ENCODE measurements at regions not wholly inside any gene's neighbourhood (a gene's known extent, or its start where the extent isn't known, plus 50 kb on each side); places are given as distances from the start of the nearest gene placed in this dataset.
"Not testable (repeated sequence)": the region's sequence is repeated elsewhere in the genome, so short reads cannot be mapped to it uniquely, and the experiment has no call there.

- intact Hi-C loops (cut with DNase I; ENCODE audit: low total_unique reads) = no loop called here
- Histone ChIP-seq H3K36me3 (no peaks in the 10 kb centered on the region), H3K27me3 (replicated peaks in 1 of 7) (no peaks in the 10 kb centered on the region), H3K27ac (no peak overlapping the region), H3K4me1 (no peaks in the 10 kb centered on the region), H3K9me3 (no peaks in the 10 kb centered on the region), H3K4me3 (no peak overlapping the region)
- TF ChIP-seq CTCF (IDR thresholded peaks at IDR 0.05 in 8 of 11, conservative IDR thresholded peaks at IDR 0.05 in 3 of 11) (no peak), POLR2A (IDR thresholded peaks at IDR 0.05) (no peak), POLR2AphosphoS5 (IDR thresholded peaks at IDR 0.05) (no peak)
- 76 to 100% (median 83%) methylated on average over 1 of the region's 1 CpG for WGBS, 5 donors
- no peak for DNase-seq
Measured at GRCh38 chrX:124441971-124442590, 95.7 kb downstream of the SH2D1A start.

- Histone ChIP-seq H3K9me3 (no peaks in the 10 kb centered on the region), H3K4me3 (no peak overlapping the region), H3K36me3 (no peaks in the 10 kb centered on the region), H3K27ac (no peak overlapping the region), H3K27me3 (replicated peaks in 1 of 7) (no peaks in the 10 kb centered on the region), H3K4me1 (no peaks in the 10 kb centered on the region)
- intact Hi-C loops (cut with DNase I; ENCODE audit: low total_unique reads) = no loop called here
- DNase-seq = no peak
- whole genome bisulfite sequencing, 5 donors = 32 to 75% (median 58%) methylated on average over 1 of the region's 1 CpG
- TF ChIP-seq POLR2AphosphoS5 (IDR thresholded peaks at IDR 0.05) = no peak
- no peak for TF ChIP-seq CTCF (IDR thresholded peaks at IDR 0.05 in 8 of 11, conservative IDR thresholded peaks at IDR 0.05 in 3 of 11)
- no peak for TF ChIP-seq POLR2A (IDR thresholded peaks at IDR 0.05)
Measured at GRCh38 chrX:124455966-124456365, 109.6 kb downstream of the SH2D1A start.

- H3K36me3 ChIP-seq; intact Hi-C loops (cut with DNase I; ENCODE audit: low total_unique reads); H3K9me3 ChIP-seq; H3K27ac ChIP-seq; DNase-seq; H3K4me3 ChIP-seq; H3K4me1 ChIP-seq; H3K27me3 ChIP-seq (replicated peaks in 1 of 7): not testable (repeated sequence)
Measured at GRCh38 chrX:124459851-124460250, 113.5 kb downstream of the SH2D1A start.

GRCh38 chrX:124462931-124463330, 116.6 kb downstream of the SH2D1A start:
- DNase-seq = no peak
- TF ChIP-seq CTCF (IDR thresholded peaks at IDR 0.05 in 8 of 11, conservative IDR thresholded peaks at IDR 0.05 in 3 of 11) (no peak), POLR2AphosphoS5 (IDR thresholded peaks at IDR 0.05) (no peak)

GRCh38 chrX:124467202-124467601, 120.8 kb downstream of the SH2D1A start:
- H3K36me3 ChIP-seq = no peaks in the 10 kb centered on the region
- H3K27me3 ChIP-seq (replicated peaks in 1 of 7) = no peaks in the 10 kb centered on the region
- no peaks in the 10 kb centered on the region for H3K4me1 ChIP-seq
- no peak for DNase-seq
- no peak overlapping the region for H3K27ac ChIP-seq
- intact Hi-C loops (cut with DNase I; ENCODE audit: low total_unique reads) = no loop called here
- 56 to 70% (median 64%) methylated on average over 4 of the region's 4 CpGs for WGBS, 5 donors
- no peak overlapping the region for H3K4me3 ChIP-seq
- H3K9me3 ChIP-seq = no peaks in the 10 kb centered on the region
- TF ChIP-seq POLR2A (IDR thresholded peaks at IDR 0.05) (no peak), CTCF (IDR thresholded peaks at IDR 0.05 in 8 of 11, conservative IDR thresholded peaks at IDR 0.05 in 3 of 11) (no peak), POLR2AphosphoS5 (IDR thresholded peaks at IDR 0.05) (no peak)

More at GRCh38 chrX:124462931-124463330, 116.6 kb downstream of the SH2D1A start:
- H3K27ac ChIP-seq = no peak overlapping the region
- no peaks in the 10 kb centered on the region for H3K27me3 ChIP-seq (replicated peaks in 1 of 7)
- no peak overlapping the region for H3K4me3 ChIP-seq
- no peaks in the 10 kb centered on the region for H3K4me1 ChIP-seq
- intact Hi-C loops (cut with DNase I; ENCODE audit: low total_unique reads) = no loop called here
- no peaks in the 10 kb centered on the region for H3K9me3 ChIP-seq
- H3K36me3 ChIP-seq = no peaks in the 10 kb centered on the region
- WGBS, 5 donors = 76 to 93% (median 80%) methylated on average over 4 of the region's 4 CpGs
